LNCAP (cell line): ENCODE measurements at regions not wholly inside any gene's neighbourhood (a gene's known extent, or its start where the extent isn't known, plus 50 kb on each side); places are given as distances from the start of the nearest gene placed in this dataset.

Experiments
- CTCF ChIP-seq: fragments of 450-650 bp; IDR thresholded peaks from 2 replicates; pipeline ENCODE4 v1.5.1; 2017; ENCODE audit warnings: mild to moderate bottlenecking

DNA sequence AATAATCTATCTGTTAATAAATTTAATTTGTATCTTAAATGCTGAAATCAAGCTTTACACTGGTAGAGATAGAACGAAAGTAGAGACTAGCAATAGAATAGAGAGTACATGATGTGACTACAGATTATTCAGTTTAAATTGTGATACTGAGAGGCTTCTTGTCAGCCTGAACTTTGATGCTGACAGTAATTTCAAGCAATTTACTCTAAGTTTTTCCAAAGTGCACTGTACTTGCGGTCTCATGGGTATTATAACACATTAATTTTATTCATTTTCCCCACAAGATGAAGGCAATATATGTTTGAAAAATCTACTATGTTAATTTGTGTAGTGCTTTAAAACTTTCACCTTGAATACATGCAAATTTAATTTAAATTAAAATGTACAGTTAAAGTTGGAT is 914.0 kb upstream of the FBXO33 start:
- TF ChIP-seq CTCF = no peak

- no peak for TF ChIP-seq CTCF
Measured at GRCh38 chr14:40345334-40345733, 913.1 kb upstream of the FBXO33 start.

DNA sequence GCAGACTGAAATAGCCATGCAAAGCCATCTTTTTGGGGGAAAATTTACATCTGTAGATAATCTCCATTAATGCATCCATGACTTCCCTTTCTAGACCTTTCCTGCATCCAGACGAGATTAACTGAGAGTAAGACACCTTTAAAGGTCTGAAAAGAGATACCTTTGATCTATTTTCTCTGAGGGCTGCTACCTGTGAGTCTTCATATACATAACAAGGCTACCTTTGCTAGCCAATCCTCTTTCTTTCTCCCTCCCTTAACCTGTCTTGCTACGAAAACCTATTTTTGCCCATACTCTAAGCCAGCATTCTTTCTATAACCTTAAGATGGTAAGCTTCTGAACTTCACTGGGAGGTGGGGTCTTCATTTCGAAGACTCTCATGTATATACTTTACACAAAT is 908.5 kb upstream of the FBXO33 start:
- TF ChIP-seq CTCF = no peak

GRCh38 chr14:40336846-40337245 is 904.6 kb upstream of the FBXO33 start:
- TF ChIP-seq CTCF = no peak

- TF ChIP-seq CTCF = no peak
Measured at GRCh38 chr14:40318211-40318719, 886.0 kb upstream of the FBXO33 start.

- TF ChIP-seq CTCF = no peak
Measured at GRCh38 chr14:40317690-40318089, 885.5 kb upstream of the FBXO33 start.

DNA sequence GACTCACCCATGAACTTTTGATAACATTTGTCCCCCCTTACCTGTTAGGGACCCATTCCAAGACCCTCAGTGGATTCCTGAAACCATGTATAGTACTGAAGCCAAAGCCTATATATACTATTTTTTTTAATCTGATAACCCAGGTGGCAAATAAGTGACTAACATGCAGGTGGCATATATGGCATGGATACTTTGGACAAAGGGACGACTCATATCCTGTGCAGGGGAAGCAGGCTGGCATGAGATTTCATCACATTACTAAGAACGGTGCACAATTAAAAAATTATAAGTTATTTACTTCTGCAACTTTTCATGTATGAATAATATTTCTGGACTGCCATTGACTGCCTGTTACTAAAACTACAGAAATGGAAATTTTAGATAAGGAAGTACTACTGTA is 880.1 kb upstream of the FBXO33 start:
- TF ChIP-seq CTCF = no peak

GRCh38 chr14:40309124-40309523 is 876.9 kb upstream of the FBXO33 start:
- TF ChIP-seq CTCF = no peak
